ENCODE measurements at regions not wholly inside any gene's neighbourhood (a gene's known extent, or its start where the extent isn't known, plus 50 kb on each side); places are given as distances from the start of the nearest gene placed in this dataset.

DNA sequence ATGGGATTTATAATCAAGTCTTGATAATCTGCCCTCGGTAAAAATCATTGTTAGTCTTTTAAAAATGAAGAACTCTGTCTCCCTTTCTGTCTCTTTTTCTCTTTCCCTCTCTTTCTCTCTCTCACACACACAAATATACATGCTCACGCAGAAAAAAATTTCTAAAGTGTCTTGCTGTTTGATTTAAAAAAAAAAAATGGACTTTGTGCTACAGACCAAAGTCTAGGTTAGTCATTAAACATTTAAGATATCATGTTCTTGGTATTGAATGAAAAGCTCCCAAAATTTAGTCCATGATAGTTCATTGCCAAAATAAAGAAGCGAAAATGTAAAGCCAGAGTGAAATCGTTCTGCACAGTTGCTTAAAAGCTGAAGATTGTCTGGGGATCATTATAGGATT lies 665.8 kb downstream of the SORCS1 start:
- TF ChIP-seq, protein P1, sequence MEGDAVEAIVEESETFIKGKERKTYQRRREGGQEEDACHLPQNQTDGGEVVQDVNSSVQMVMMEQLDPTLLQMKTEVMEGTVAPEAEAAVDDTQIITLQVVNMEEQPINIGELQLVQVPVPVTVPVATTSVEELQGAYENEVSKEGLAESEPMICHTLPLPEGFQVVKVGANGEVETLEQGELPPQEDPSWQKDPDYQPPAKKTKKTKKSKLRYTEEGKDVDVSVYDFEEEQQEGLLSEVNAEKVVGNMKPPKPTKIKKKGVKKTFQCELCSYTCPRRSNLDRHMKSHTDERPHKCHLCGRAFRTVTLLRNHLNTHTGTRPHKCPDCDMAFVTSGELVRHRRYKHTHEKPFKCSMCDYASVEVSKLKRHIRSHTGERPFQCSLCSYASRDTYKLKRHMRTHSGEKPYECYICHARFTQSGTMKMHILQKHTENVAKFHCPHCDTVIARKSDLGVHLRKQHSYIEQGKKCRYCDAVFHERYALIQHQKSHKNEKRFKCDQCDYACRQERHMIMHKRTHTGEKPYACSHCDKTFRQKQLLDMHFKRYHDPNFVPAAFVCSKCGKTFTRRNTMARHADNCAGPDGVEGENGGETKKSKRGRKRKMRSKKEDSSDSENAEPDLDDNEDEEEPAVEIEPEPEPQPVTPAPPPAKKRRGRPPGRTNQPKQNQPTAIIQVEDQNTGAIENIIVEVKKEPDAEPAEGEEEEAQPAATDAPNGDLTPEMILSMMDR (conservative IDR thresholded peaks at IDR 0.05; ENCODE audit: low read depth, low read length) = no peak
- no peak for DNase-seq (ENCODE audit: low read depth)
- H3K4me3 ChIP-seq (ENCODE audit: low read depth, low read length) = no peak overlapping the region

DNA sequence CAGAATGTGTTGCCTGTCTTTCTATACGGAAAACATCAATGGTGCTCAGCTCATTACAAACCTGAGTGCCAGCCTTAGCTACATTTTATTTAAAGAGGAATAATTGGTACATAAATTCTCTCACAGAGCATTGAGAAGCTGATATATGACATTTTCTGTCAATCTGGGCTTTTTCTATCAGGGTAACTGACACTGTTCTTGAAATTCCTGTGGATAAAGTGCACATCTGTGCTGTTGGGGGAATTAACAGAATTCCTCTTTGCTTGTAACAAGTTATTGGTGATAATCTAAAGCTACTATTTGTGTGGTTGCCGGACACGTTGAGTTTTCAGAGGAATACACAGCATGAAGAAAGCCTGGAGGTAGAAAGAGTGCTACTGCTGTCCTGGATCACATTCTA lies 668.6 kb downstream of the SORCS1 start:
- no peak for DNase-seq (ENCODE audit: low read depth)
- no peak overlapping the region for H3K4me3 ChIP-seq (ENCODE audit: low read depth, low read length)
- TF ChIP-seq, protein P1 (conservative IDR thresholded peaks at IDR 0.05; ENCODE audit: low read depth, low read length) = no peak

DNA sequence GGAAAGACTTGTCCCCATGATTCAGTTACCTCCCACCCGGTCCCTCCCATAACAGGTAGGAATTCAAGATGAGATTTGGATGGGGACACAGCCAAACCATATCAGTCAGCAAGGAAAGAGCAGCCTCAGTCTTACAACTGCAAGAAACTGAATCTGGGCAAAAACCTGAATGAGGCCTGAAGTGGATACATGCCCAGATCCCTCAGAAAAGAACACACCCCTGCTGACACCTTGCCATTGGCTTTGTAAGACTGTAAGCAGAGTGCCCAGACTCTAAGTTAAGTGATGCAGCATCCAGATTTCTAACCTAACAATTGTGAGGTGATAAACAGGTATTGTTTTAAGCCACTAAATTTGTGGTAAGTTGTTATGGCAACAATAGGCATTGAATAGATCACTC lies 670.8 kb downstream of the SORCS1 start:
- DNase-seq (ENCODE audit: low read depth) = no peak
- TF ChIP-seq, protein P1 (conservative IDR thresholded peaks at IDR 0.05; ENCODE audit: low read depth, low read length) = no peak
- no peak overlapping the region for H3K4me3 ChIP-seq (ENCODE audit: low read depth, low read length)

DNA sequence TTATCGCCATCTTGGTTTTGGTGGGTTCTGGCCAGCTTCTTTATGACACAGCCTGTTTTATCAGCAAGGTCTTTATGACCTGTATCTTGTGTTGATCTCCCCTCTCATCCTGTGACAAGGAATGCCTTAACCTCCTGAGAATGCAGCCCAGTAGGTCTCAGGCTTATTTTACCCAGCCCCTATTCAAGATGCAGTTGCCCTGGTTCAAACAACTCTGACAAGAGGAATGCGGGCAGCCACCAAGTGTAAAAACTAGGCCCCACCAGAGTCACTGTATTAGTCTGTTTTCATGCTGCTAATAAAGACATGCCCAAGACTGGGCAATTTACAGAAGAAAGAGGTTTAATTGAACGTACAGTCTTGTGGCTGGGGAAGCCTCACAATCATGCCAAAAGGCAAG lies 671.3 kb downstream of the SORCS1 start:
- no peak for DNase-seq (ENCODE audit: low read depth)
- H3K4me3 ChIP-seq (ENCODE audit: low read depth, low read length) = no peak overlapping the region
- TF ChIP-seq, protein P1 (conservative IDR thresholded peaks at IDR 0.05; ENCODE audit: low read depth, low read length) = no peak

DNA sequence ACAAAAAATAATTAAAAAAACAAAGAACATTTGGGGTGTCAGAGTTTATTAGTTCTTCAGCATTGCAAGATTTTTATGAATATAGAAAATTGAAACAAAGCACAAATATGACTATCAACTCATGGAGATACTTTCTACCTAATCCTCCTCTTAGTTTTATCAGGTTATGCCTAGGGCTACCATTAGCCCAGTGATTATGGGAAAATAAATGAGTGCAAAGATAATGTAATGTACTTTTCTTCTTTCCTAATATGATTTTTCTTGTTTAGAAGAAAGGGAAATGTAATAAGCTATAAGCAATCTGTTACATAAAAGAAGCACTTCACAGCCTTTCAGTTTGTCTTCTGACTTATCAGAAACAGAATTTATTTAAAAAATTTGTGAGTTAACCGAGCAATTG lies 676.8 kb downstream of the SORCS1 start:
- TF ChIP-seq, protein P1 (conservative IDR thresholded peaks at IDR 0.05; ENCODE audit: low read depth, low read length) = no peak
- H3K4me3 ChIP-seq (ENCODE audit: low read depth, low read length) = no peak overlapping the region
- no peak for DNase-seq (ENCODE audit: low read depth)

DNA sequence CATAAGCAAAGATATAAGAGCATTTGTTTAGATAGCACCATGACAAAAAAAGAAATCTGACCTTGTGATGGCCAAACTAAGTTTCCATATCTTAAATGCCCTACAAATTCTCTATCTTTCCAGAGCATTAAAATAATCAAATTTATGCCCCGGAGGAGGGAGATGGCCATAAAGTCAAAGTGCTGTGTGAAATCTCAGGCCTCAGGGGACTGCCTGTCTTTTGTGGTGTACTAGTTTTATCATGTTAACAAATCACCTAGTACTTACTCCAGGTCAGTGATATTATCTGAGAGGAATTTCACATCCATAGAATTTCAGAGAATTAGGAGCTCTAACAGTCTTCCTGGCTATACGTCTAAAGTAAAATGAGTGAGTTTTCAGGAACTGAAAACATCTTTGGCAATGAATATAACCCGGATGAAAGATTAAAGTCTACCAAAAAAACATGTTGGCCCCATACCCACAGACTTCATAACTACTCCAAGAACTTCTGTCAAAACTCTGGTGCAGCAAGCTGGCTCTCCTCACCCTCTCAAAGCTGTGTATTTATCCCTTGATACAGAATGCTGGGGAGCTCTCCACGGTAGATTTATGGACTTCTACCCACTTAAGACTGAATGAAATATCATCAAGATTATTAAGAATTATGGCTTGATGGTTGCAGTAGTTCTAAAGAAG lies 682.8 kb downstream of the SORCS1 start:
- H3K4me3 ChIP-seq (ENCODE audit: low read depth, low read length) = no peak overlapping the region
- DNase-seq (ENCODE audit: low read depth) = no peak
- TF ChIP-seq, protein P1 (conservative IDR thresholded peaks at IDR 0.05; ENCODE audit: low read depth, low read length) = no peak

DNA sequence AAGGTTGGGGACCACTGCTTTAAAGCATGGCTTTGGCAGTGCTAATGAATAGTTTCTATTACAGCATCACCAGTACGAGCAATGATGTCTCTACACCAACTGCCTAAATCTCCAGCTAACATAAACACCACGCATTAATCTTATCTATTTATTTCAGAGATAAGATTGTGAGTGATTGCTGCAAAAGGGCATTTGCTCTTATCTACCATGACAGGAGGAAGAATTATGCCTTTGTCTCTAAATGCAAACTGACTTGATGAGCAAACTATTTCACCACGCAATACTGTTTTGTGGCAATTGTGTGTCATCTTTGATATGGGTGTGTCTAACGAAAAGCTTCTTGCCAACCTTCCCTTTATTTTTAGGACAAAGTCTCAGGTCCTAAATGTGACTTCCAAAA lies 684.9 kb downstream of the SORCS1 start:
- TF ChIP-seq, protein P1 (conservative IDR thresholded peaks at IDR 0.05; ENCODE audit: low read depth, low read length) = no peak
- no peak for DNase-seq (ENCODE audit: low read depth)
- no peak overlapping the region for H3K4me3 ChIP-seq (ENCODE audit: low read depth, low read length)
